ENCODE measurements at regions not wholly inside any gene's neighbourhood (a gene's known extent, or its start where the extent isn't known, plus 50 kb on each side); places are given as distances from the start of the nearest gene placed in this dataset.

DNA sequence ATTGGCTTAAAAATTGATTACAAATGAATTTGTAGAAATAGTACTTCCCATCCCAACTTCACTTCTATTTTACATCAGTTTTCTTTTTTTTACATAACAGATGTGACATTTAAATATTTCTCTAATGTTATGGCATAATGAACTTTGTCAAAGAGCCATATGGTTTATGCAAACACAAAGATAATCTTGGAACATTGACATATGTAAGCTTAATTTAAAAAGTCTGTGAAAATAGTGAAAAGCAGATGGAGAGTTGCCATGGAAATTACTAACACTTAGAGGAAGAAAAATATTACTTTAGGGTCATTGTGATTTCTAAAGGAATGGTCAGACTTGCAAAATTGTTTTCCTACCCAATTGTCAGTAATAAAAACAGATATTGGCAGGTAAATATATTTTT is 232.4 kb downstream of the AEBP2 start:
- TF ChIP-seq MYNN (IDR thresholded peaks at IDR 0.05) (no peak), MYNN (CRISPR knock-in tag; IDR thresholded peaks at IDR 0.05) (no peak), TAF15 (IDR thresholded peaks at IDR 0.05; ENCODE audit: low read depth, low read length) (no peak), MAFK (IDR thresholded peaks at IDR 0.05; ENCODE audit: low read length) (no peak), HDAC6 (IDR thresholded peaks at IDR 0.05; ENCODE audit: low read depth, low read length) (no peak), ZFP36 (IDR thresholded peaks at IDR 0.05; ENCODE audit: low read depth, low read length, partially characterized antibody) (no peak)
- TF ChIP-seq, protein P1, sequence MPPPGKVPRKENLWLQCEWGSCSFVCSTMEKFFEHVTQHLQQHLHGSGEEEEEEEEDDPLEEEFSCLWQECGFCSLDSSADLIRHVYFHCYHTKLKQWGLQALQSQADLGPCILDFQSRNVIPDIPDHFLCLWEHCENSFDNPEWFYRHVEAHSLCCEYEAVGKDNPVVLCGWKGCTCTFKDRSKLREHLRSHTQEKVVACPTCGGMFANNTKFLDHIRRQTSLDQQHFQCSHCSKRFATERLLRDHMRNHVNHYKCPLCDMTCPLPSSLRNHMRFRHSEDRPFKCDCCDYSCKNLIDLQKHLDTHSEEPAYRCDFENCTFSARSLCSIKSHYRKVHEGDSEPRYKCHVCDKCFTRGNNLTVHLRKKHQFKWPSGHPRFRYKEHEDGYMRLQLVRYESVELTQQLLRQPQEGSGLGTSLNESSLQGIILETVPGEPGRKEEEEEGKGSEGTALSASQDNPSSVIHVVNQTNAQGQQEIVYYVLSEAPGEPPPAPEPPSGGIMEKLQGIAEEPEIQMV (tag; conservative IDR thresholded peaks at IDR 0.05; ENCODE audit: low read depth), result no peak

Measured in K562 (cell line).